GM06990 (cell line): ENCODE measurements at regions not wholly inside any gene's neighbourhood (a gene's known extent, or its start where the extent isn't known, plus 50 kb on each side); places are given as distances from the start of the nearest gene placed in this dataset.

Experiments used
- DNase-seq: peaks from one replicate; pipeline ENCODE4 v3.0.0-alpha.2; 2011; ENCODE audit not compliant: insufficient read length; ENCODE audit errors: extremely low read depth
- H3K27me3 ChIP-seq: replicated peaks from 2 replicates; pipeline ENCODE4 v1.6.0; 2011; ENCODE audit warnings: low read length; ENCODE audit not compliant: control insufficient read depth, insufficient read depth
- H3K36me3 ChIP-seq: 2 replicates; pipeline ENCODE4 v1.5.1; 2011; ENCODE audit warnings: low read length; ENCODE audit not compliant: control insufficient read depth, insufficient read depth
- H3K4me3 ChIP-seq: replicated peaks from 2 replicates; pipeline ENCODE4 v1.5.1; 2011; ENCODE audit warnings: low read depth, mild to moderate bottlenecking, control low read depth, low read length
- CTCF ChIP-seq: IDR thresholded peaks from 2 replicates; pipeline ENCODE4 v1.5.1; 2011; ENCODE audit warnings: low read length, control low read depth, mild to moderate bottlenecking, inconsistent platforms; ENCODE audit not compliant: insufficient read depth, poor library complexity, severe bottlenecking

- H3K27me3 ChIP-seq, result no peaks in the 10 kb centered on the region; the same call in none of the 2 replicates
- H3K36me3 ChIP-seq, result no peaks in the 10 kb centered on the region
- H3K4me3 ChIP-seq, result no peak overlapping the region
- no peak for TF ChIP-seq CTCF
- DNase-seq, result no peak
Observed at GRCh38 chr4:38567457-38567856, 96.5 kb upstream of the KLF3 start.

GRCh38 chr4:38568768-38569167 lies 95.2 kb upstream of the KLF3 start:
- no peak for TF ChIP-seq CTCF
- DNase-seq, result no peak

GRCh38 chr4:38570647-38571276 lies 93.2 kb upstream of the KLF3 start:
- Histone ChIP-seq H3K36me3 (no peaks in the 10 kb centered on the region), H3K4me3 (no peak overlapping the region), H3K27me3 (peaks cover 2% of the 10 kb centered on the region)
- no peak for DNase-seq
- TF ChIP-seq CTCF, result no peak

More at GRCh38 chr4:38568768-38569167, 95.2 kb upstream of the KLF3 start:
- Histone ChIP-seq H3K4me3 (no peak overlapping the region), H3K27me3 (no peaks in the 10 kb centered on the region; the same call in 1 of the 2 replicates), H3K36me3 (no peaks in the 10 kb centered on the region)

- no peak for TF ChIP-seq CTCF
- no peak for DNase-seq
- H3K4me3 ChIP-seq, result no peak overlapping the region
Observed at GRCh38 chr4:38572793-38573192, 91.2 kb upstream of the KLF3 start.

GRCh38 chr4:38574559-38575333 lies 89.3 kb upstream of the KLF3 start:
- no peaks in the 10 kb centered on the region for H3K36me3 ChIP-seq
- no peak for TF ChIP-seq CTCF
- no peak for DNase-seq
- H3K4me3 ChIP-seq, result no peak overlapping the region
- H3K27me3 ChIP-seq, result peaks cover 2% of the 10 kb centered on the region; the same call in 1 of the 2 replicates

More at GRCh38 chr4:38572793-38573192, 91.2 kb upstream of the KLF3 start:
- H3K36me3 ChIP-seq, result no peaks in the 10 kb centered on the region
- H3K27me3 ChIP-seq, result peaks cover 2% of the 10 kb centered on the region
